Cardiac fibroblast (primary cell): ENCODE measurements at regions not wholly inside any gene's neighbourhood (a gene's known extent, or its start where the extent isn't known, plus 50 kb on each side); places are given as distances from the start of the nearest gene placed in this dataset.
A peak's percentile ranks its signal among the peaks of the same experiment; 100 is the strongest.

ENCODE experiments used
- DNase-seq, 2 donors: peaks; one replicate each; pipeline versions ENCODE4 v3.0.0 to v3.0.0-alpha.2; 2010; ENCODE audit warnings: low read depth in 2 of 2
- H3K4me3 ChIP-seq, 2 donors: replicated peaks in 1 of 2; 1 replicate in 1 of 2; 2 replicates in 1 of 2; pipeline ENCODE4 v1.5.1; 2011; ENCODE audit warnings: low read depth in 2 of 2, low read length in 2 of 2, mild to moderate bottlenecking in 2 of 2, moderate library complexity in 1 of 2
- TF ChIP-seq, protein P1 (sequence below): IDR thresholded peaks from one replicate; pipeline ENCODE4 v1.5.1; 2011; ENCODE audit warnings: low read depth, mild to moderate bottlenecking, low read length, inconsistent platforms

DNA sequence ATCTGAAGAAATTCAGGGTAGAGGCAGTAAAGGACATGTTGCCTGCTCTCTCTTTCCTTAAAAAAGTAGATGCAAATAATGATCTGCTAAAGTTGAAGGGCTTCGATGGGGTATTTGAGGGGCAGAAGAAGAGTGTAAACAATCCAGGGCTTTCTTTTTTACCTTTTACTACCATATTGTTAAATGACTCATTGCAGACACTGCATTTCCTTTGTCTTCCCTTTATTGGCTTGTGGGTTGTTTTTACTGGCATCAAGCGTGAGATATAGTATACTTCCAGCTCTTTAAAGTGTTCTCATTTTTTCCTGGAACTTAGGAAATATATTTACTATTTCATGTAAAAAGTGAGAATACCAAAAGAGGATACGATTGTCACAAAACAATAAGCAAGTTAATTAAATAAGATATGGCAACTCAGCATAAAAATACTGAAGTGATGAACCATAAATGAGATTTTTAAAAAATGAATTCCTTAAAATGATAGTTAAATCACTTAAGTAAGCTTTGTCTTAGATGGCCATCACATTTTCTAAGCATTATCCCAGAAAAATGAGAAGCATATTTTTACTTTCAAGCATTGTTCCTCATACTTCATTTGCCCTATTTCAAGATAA lies 72.3 kb upstream of the KRAS start:
- TF ChIP-seq, protein P1, sequence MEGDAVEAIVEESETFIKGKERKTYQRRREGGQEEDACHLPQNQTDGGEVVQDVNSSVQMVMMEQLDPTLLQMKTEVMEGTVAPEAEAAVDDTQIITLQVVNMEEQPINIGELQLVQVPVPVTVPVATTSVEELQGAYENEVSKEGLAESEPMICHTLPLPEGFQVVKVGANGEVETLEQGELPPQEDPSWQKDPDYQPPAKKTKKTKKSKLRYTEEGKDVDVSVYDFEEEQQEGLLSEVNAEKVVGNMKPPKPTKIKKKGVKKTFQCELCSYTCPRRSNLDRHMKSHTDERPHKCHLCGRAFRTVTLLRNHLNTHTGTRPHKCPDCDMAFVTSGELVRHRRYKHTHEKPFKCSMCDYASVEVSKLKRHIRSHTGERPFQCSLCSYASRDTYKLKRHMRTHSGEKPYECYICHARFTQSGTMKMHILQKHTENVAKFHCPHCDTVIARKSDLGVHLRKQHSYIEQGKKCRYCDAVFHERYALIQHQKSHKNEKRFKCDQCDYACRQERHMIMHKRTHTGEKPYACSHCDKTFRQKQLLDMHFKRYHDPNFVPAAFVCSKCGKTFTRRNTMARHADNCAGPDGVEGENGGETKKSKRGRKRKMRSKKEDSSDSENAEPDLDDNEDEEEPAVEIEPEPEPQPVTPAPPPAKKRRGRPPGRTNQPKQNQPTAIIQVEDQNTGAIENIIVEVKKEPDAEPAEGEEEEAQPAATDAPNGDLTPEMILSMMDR: no peak

GRCh38 chr12:25322351-25322750 lies 71.6 kb upstream of the KRAS start:
- H3K4me3 ChIP-seq: no peak overlapping the region
- TF ChIP-seq, protein P1: no peak
- DNase-seq: no peak

More for the DNA sequence above, 72.3 kb upstream of the KRAS start:
- H3K4me3 ChIP-seq: no peak overlapping the region
- DNase-seq: peak; percentile 56 to 76

DNA sequence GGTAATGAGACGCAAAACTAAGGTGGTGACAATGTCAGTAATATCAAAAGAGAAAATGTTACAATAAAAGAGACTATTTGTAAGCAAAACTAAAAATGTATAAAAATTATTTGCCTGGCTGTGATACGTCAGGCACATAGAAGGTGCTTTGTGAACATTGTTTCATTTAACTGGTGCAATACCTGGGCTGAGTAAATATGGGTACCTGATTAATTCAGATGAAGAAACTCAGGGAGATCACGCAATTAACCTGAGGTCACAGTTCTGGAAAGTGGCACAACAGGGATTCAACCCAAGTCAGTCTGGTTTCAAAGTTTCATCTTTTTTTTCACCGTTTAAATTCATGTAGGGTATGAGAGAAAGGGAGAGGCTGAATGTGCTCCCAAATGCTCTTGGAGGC lies 71.0 kb upstream of the KRAS start:
- TF ChIP-seq, protein P1: no peak
- H3K4me3 ChIP-seq: no peak overlapping the region
- no peak for DNase-seq

DNA sequence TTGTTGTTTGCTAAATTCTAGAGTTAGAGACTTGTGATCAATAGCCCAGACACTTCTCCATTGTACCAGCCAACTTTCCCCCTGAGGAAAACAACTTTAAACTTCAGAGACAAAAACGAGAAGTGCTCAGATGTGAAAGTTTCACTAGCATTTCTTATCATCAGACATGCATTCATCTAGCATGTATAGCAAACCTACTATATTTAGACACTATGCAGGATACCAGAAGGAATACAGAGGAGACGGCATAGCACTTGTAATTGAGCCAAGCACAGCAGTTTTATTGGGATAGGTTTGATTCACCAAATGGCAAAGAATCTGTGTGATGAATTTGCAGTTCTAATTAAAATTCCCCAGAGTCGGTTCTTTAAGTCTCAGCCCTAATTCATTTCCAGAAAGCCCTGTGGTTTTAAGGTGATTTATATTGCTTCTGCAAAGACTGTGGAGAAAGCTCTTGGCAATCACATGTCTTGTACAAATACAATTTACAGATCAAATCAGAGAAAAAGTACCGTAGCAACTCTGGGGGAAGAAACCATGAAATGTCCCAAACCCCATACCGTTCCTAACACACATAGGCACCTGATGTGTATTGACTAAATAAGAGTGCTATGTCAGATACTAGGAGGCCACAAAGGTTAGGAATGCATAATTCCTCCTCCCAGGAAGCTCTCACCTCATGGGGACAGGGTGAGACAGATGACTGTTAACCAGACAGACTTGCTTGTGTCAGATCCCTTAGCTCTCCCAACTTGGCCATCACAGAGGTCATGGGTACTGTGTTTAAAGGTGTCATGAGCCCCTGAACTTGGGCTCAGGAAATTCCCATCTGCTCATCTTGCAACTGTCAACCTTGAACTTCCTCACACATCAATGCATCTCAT lies 69.6 kb upstream of the KRAS start:
- no peak for DNase-seq

GRCh38 chr12:25319233-25319984 lies 68.7 kb upstream of the KRAS start:
- DNase-seq: no peak
- no peak overlapping the region for H3K4me3 ChIP-seq
- TF ChIP-seq, protein P1: no peak

More for the DNA sequence above, 69.6 kb upstream of the KRAS start:
- TF ChIP-seq, protein P1: no peak
- no peak overlapping the region for H3K4me3 ChIP-seq

DNA sequence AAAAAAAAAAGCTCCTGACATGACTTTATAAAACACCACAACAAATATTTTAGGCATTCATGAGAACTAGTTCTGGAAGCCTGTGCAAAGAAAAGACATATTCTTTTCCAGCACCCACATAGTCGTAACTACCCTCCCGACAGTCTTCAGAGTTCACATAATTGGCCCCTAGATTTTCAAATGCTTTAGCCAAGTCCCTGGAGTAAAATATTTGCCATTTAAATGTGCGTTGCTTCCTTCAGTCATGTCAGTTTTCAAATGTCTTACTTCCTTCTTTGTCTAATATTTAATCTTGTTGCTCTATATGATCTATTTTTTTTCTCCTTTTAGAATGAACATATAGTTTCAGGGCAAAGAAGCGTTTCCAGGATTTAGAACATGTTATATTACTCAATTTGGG lies 66.8 kb upstream of the KRAS start:
- TF ChIP-seq, protein P1: no peak

More for the DNA sequence above, 66.8 kb upstream of the KRAS start:
- no peak overlapping the region for H3K4me3 ChIP-seq
- no peak for DNase-seq
